22Rv1 (cell line): ENCODE measurements at regions not wholly inside any gene's neighbourhood (a gene's known extent, or its start where the extent isn't known, plus 50 kb on each side); places are given as distances from the start of the nearest gene placed in this dataset.

ENCODE experiments used
- H3K27ac ChIP-seq: fragments of 450-650 bp; 2 replicates; pipeline ENCODE4 v1.5.1; 2017
- ZFX ChIP-seq: fragments of 450-650 bp; IDR thresholded peaks from 2 replicates; pipeline ENCODE4 v1.6.1; 2017; ENCODE audit warnings: antibody characterized with exemption, borderline replicate concordance
- TF ChIP-seq, protein P1 (sequence below): fragments of 450-650 bp; IDR thresholded peaks from 2 replicates; pipeline ENCODE4 v1.5.1; 2017; ENCODE audit warnings: mild to moderate bottlenecking

DNA sequence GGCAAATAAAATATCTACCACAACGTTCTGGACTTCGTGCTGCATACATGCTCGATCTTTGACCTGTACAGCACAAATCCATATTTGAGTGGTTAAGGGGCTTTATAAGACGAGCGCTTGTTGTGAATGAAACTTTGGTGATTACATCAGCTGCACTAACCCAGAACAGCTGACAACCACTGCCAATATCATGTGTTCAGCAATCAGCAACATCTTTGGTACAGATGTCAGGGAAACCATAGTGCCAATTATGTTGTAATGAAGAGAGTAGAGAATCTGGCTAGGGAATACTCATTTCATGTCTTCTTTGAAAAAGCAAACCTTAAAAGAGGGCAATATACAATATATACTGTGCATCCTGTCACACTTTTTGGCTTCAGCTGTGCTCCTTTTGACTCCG is 188.6 kb upstream of the NT5E start:
- TF ChIP-seq ZFX = no peak
- TF ChIP-seq, protein P1, sequence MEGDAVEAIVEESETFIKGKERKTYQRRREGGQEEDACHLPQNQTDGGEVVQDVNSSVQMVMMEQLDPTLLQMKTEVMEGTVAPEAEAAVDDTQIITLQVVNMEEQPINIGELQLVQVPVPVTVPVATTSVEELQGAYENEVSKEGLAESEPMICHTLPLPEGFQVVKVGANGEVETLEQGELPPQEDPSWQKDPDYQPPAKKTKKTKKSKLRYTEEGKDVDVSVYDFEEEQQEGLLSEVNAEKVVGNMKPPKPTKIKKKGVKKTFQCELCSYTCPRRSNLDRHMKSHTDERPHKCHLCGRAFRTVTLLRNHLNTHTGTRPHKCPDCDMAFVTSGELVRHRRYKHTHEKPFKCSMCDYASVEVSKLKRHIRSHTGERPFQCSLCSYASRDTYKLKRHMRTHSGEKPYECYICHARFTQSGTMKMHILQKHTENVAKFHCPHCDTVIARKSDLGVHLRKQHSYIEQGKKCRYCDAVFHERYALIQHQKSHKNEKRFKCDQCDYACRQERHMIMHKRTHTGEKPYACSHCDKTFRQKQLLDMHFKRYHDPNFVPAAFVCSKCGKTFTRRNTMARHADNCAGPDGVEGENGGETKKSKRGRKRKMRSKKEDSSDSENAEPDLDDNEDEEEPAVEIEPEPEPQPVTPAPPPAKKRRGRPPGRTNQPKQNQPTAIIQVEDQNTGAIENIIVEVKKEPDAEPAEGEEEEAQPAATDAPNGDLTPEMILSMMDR = no peak
- no peak overlapping the region for H3K27ac ChIP-seq

DNA sequence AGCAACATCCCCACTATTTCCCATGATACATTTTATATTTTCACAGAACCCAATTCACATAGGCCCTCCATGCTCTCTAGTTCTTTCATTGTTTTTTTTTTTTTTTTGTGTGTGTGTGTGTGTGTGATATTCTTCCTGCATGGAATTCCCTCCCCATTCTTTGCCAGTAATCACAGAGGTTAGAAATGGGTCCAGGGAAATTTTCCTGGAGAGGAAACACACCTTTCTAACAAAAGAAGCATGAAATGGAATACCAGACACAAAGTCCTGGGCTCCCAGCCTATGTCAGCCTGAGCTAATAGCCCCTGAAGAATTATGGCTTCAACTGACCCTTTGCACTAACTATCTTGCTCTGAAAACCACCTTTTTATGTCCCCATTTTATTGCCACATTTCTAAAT is 194.2 kb upstream of the NT5E start:
- no peak overlapping the region for H3K27ac ChIP-seq
- TF ChIP-seq ZFX = no peak
- TF ChIP-seq, protein P1 = no peak

DNA sequence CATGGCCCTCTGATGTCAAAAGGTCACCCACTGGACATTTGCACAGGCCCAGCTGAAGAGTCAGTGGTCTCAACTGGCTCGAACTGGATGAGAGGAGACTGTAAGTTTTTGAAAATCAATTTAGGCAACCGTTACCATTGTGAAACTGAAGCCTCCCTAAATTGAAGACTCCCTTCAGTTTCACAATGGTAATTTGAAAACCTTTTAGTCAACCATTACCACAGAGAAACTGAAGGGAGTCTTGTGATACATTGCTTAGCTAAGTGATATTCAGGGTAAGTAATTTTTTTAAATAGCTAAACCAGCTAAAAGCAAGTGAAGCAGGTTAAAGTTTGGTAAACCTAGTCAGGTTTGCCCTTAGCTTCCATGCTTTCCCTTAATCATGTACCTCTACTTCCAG is 197.3 kb upstream of the NT5E start:
- no peak overlapping the region for H3K27ac ChIP-seq
- TF ChIP-seq, protein P1 = no peak
- TF ChIP-seq ZFX = no peak

DNA sequence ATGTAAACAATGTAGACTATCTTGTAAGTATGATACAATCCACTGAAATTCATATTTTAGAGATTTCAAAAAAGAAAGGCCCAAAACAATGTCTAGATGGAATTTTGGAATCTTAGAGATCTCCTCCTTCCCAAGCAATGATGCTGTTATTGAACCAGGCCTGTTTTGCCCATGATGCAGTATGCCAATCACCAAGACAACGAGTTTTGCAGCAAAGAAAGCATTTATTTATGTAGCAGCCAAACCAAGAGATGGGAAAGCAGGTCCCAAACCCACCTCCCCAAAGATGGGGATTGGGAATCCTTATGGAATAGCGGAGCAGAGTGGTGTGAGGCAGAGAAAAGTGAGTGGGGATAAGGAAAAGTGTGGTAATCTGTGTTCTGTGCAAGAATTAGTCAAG is 197.8 kb upstream of the NT5E start:
- H3K27ac ChIP-seq = no peak overlapping the region
- no peak for TF ChIP-seq ZFX
- TF ChIP-seq, protein P1 = no peak

DNA sequence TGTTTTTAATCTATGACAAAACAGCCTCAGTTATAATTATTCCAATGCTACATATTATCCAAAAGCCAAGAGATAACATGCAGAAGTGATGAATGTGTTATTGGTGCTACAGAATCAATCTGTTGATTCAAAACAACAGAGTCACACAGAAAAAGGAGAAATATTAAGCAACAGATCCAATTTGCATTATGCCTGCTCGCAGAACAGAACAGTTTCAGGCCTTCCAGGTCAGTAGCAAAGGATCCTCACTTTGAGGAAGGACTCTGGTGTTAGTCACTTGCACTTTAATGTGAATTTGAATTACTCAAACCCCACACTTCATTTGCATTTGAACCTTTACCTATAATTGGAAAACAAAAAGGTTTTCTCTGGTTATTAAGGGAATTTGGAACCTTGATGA is 198.6 kb upstream of the NT5E start:
- no peak overlapping the region for H3K27ac ChIP-seq
- no peak for TF ChIP-seq ZFX
- TF ChIP-seq, protein P1 = no peak

DNA sequence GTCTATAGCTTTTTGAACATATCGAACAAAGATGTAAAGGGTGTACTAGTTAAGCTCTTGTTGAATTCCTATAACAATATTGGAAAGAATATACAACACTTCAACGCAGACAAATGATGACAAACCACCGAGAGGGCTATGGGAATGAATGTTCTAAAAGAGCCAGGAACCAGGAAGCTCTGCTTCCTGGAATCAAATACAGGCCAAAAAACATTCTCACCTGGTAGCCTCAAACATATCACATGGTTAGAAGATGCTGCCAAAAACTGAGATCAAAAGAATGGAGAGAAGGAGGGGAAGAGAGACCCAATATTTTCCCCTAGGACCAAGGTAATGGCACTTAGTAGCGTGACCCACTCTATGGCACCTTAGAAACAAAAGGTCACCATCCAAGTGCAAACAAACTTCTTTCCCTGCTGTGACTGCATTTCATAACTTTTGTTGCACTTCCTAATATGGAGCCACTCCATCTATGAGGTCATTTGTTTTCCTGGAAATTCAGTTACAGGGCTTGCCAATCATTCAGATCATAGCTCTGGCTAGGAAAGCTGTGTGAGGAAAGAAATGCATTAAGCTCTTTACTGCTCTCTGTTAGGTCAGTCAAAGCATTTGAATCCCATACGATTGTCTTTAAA is 199.2 kb upstream of the NT5E start:
- no peak for TF ChIP-seq ZFX
- TF ChIP-seq, protein P1 = no peak
- no peak overlapping the region for H3K27ac ChIP-seq

DNA sequence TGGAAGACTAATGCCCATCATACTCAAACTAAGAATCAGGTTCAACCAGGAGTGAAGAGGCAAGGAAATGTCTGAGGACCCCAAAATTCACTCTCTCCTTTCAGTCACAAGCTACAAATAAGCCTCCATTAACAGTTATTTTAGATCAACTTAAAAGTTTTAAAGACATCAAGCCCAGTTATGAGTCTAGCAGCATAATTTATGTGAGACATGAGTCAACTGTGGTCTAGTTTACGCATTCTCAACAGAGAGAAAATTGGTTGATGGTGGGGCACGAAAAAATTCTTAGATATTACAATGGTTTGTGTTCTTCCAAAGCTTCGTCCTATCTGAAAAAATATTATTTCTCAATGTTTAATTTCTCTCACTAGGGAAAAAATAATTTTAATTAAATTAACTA is 204.9 kb upstream of the NT5E start:
- no peak overlapping the region for H3K27ac ChIP-seq
- TF ChIP-seq, protein P1 = no peak
- no peak for TF ChIP-seq ZFX
